ENCODE measurements at regions not wholly inside any gene's neighbourhood (a gene's known extent, or its start where the extent isn't known, plus 50 kb on each side); places are given as distances from the start of the nearest gene placed in this dataset.

DNA sequence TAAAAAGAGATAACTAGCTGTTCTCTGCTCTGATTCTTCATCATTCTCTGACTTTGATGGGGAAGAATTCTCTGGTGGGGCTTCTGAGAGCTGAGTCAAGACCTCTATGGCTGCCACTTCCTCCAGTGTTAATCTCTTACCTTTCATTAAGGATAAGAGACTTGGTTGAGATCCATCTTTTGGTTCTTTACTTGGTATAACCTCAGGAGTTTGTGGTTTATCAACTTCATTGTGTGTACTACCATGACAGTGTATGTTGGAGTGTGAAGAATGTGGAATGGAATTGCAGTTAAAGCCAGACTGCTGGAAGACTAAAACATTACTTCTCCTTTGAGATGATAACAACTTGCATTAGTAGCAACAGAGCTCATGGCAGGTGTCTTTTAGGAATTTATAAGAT lies 222.0 kb downstream of the SLITRK5 start:
- H3K4me1 Mint-ChIP-seq: peaks cover 3% of the 10 kb centered on the region
- peaks cover 6% of the 10 kb centered on the region for H3K27me3 Mint-ChIP-seq (ENCODE audit: low read depth, poor library complexity)
- no peak overlapping the region for H3K27ac Mint-ChIP-seq
- no peaks in the 10 kb centered on the region for H3K9me3 Mint-ChIP-seq
- no peak overlapping the region for H3K4me3 Mint-ChIP-seq
- TF ChIP-seq CTCF (IDR thresholded peaks at IDR 0.05): no peak
- DNase-seq: no peak
- H3K36me3 Mint-ChIP-seq (ENCODE audit: low read depth): no peaks in the 10 kb centered on the region

DNA sequence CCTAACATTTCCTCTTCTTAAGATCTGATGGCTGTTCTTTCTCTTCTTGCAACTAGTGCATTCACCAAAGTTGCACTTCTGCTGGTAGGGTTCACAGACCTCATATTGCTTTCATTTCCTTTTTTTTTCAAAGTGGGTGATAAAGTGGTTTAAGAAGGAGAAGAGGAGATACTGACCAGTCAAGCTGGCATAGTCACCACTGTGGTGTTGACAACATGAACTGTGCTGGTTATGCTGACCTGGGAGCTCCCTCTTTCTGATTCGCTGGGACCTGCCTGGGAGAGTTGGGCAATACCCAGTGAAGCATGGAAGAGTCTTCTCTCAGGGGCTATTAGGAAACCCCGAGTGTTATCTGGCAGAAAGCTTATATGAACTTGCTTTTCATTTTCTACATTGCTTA lies 222.9 kb downstream of the SLITRK5 start:
- Mint-ChIP-seq H3K4me3 (no peak overlapping the region), H3K27ac (no peak overlapping the region), H3K4me1 (no peaks in the 10 kb centered on the region), H3K9me3 (no peaks in the 10 kb centered on the region), H3K36me3 (ENCODE audit: low read depth) (no peaks in the 10 kb centered on the region), H3K27me3 (ENCODE audit: low read depth, poor library complexity) (peaks cover 6% of the 10 kb centered on the region)
- no peak for TF ChIP-seq CTCF (IDR thresholded peaks at IDR 0.05)
- no peak for DNase-seq

DNA sequence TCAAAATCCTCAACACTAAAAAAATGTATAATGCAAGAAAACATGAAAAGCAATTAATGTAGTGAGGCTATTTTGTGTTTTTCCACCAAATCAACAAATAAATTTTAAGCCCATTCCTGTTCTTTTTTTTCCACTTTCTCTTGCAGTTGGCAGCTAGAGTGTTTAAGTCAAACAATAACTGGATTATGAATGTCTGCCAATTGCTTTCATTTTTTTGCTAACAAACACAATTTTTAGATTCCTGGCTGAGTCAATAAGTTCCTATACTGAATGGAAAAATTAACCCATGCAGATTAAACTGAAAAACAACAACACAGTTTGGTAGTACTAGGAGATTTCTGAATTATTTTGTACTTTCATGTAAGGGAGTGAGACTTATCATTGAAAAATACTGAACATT lies 232.4 kb downstream of the SLITRK5 start:
- no peak for TF ChIP-seq CTCF (IDR thresholded peaks at IDR 0.05)

DNA sequence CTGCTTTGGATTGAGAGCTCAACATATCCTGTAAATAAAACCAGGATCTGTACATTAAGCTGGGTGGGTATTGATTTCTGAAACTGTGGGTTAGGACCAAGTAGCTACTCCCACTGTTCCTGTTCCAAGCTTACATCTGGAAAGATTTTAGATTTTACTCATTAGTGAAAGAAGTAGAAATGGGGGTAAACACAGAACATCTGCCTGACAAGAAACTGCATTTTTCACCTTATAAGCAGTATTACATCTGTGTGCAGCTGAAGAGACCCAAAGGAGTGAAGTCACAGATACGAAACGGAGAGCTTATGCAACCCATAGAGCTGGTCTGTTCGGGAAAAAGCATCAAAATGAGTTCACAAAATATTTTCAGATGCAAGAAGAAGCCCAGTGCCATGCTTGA lies 235.2 kb downstream of the SLITRK5 start:
- Mint-ChIP-seq H3K27me3 (ENCODE audit: low read depth, poor library complexity) (no peaks in the 10 kb centered on the region), H3K27ac (no peak overlapping the region), H3K36me3 (ENCODE audit: low read depth) (no peaks in the 10 kb centered on the region), H3K4me1 (no peaks in the 10 kb centered on the region), H3K4me3 (no peak overlapping the region), H3K9me3 (peaks cover 3% of the 10 kb centered on the region)
- TF ChIP-seq CTCF (IDR thresholded peaks at IDR 0.05): no peak
- DNase-seq: no peak

More for the DNA sequence above, 232.4 kb downstream of the SLITRK5 start:
- H3K9me3 Mint-ChIP-seq: peaks cover 4% of the 10 kb centered on the region
- H3K36me3 Mint-ChIP-seq (ENCODE audit: low read depth): no peaks in the 10 kb centered on the region
- no peak for DNase-seq
- H3K4me1 Mint-ChIP-seq: no peaks in the 10 kb centered on the region
- H3K4me3 Mint-ChIP-seq: no peak overlapping the region
- no peak overlapping the region for H3K27ac Mint-ChIP-seq
- H3K27me3 Mint-ChIP-seq (ENCODE audit: low read depth, poor library complexity): no peaks in the 10 kb centered on the region

GRCh38 chr13:87907202-87907601 lies 236.0 kb downstream of the SLITRK5 start:
- TF ChIP-seq CTCF (IDR thresholded peaks at IDR 0.05): no peak
- no peaks in the 10 kb centered on the region for H3K36me3 Mint-ChIP-seq (ENCODE audit: low read depth)
- H3K4me3 Mint-ChIP-seq: no peak overlapping the region
- no peaks in the 10 kb centered on the region for H3K27me3 Mint-ChIP-seq (ENCODE audit: low read depth, poor library complexity)
- no peak for DNase-seq
- peaks cover 3% of the 10 kb centered on the region for H3K4me1 Mint-ChIP-seq
- no peak overlapping the region for H3K27ac Mint-ChIP-seq
- H3K9me3 Mint-ChIP-seq: peaks cover 3% of the 10 kb centered on the region

GRCh38 chr13:87919956-87920355 lies 248.8 kb downstream of the SLITRK5 start:
- H3K9me3 Mint-ChIP-seq: no peaks in the 10 kb centered on the region
- peaks cover 5% of the 10 kb centered on the region for H3K4me1 Mint-ChIP-seq
- no peak overlapping the region for H3K4me3 Mint-ChIP-seq
- no peaks in the 10 kb centered on the region for H3K36me3 Mint-ChIP-seq (ENCODE audit: low read depth)
- no peaks in the 10 kb centered on the region for H3K27me3 Mint-ChIP-seq (ENCODE audit: low read depth, poor library complexity)
- DNase-seq: no peak
- H3K27ac Mint-ChIP-seq: no peak overlapping the region
- no peak for TF ChIP-seq CTCF (IDR thresholded peaks at IDR 0.05)
